Neutrophil (primary cell): ENCODE measurements at regions not wholly inside any gene's neighbourhood (a gene's known extent, or its start where the extent isn't known, plus 50 kb on each side); places are given as distances from the start of the nearest gene placed in this dataset.

Source experiments
- H3K27ac ChIP-seq: fragments of 200-600 bp; sonication (generic); 2 replicates; pipeline ENCODE4 v1.5.1; 2016; ENCODE audit warnings: mild to moderate bottlenecking, moderate library complexity
- H3K27me3 ChIP-seq: fragments of 200-600 bp; sonication (generic); 2 replicates; pipeline ENCODE4 v1.6.0; 2016; ENCODE audit warnings: mild to moderate bottlenecking
- H3K36me3 ChIP-seq: fragments of 200-600 bp; sonication (generic); 2 replicates; pipeline ENCODE4 v1.5.1; 2017
- H3K4me1 ChIP-seq, 2 experiments: fragments of 200-600 bp in 1 of 2; sonication (generic) in 1 of 2; 1 replicate in 1 of 2; 2 replicates in 1 of 2; pipeline versions ENCODE4 v1.5.1 to v1.6.1; 2013 to 2016; ENCODE audit warnings: low read depth in 1 of 2, low read length in 1 of 2, mild to moderate bottlenecking in 1 of 2, moderate library complexity in 1 of 2; ENCODE audit not compliant: control insufficient read depth in 1 of 2, insufficient read depth in 1 of 2
- H3K4me3 ChIP-seq, 2 experiments: fragments of 200-600 bp in 1 of 2; sonication (generic) in 1 of 2; 1 replicate in 1 of 2; 2 replicates in 1 of 2; pipeline ENCODE4 v1.5.1; 2013 to 2016; ENCODE audit warnings: low read depth in 1 of 2, low read length in 1 of 2, mild to moderate bottlenecking in 1 of 2, moderate library complexity in 1 of 2
- H3K9me3 ChIP-seq: fragments of 200-600 bp; sonication (generic); 2 replicates; pipeline ENCODE4 v1.5.1; 2016
- CTCF ChIP-seq: fragments of 200-600 bp; sonication (generic); IDR thresholded peaks from 2 replicates; pipeline ENCODE4 v1.5.1; 2016; ENCODE audit warnings: antibody characterized with exemption

GRCh38 chr1:114216431-114217173 is 62.9 kb upstream of the SYT6 start:
- no peaks in the 10 kb centered on the region for H3K4me1 ChIP-seq
- H3K27ac ChIP-seq = no peak overlapping the region
- H3K27me3 ChIP-seq = peaks cover 49% of the 10 kb centered on the region
- TF ChIP-seq CTCF = no peak
- H3K4me3 ChIP-seq = no peak overlapping the region
- no peaks in the 10 kb centered on the region for H3K9me3 ChIP-seq
- no peaks in the 10 kb centered on the region for H3K36me3 ChIP-seq

- H3K36me3 ChIP-seq = no peaks in the 10 kb centered on the region
- no peaks in the 10 kb centered on the region for H3K9me3 ChIP-seq
- H3K27me3 ChIP-seq = peaks cover 61% of the 10 kb centered on the region
- no peak overlapping the region for H3K4me3 ChIP-seq
- H3K4me1 ChIP-seq = no peaks in the 10 kb centered on the region
- TF ChIP-seq CTCF = no peak
- H3K27ac ChIP-seq = no peak overlapping the region
Observed at GRCh38 chr1:114215436-114215835, 61.8 kb upstream of the SYT6 start.

DNA sequence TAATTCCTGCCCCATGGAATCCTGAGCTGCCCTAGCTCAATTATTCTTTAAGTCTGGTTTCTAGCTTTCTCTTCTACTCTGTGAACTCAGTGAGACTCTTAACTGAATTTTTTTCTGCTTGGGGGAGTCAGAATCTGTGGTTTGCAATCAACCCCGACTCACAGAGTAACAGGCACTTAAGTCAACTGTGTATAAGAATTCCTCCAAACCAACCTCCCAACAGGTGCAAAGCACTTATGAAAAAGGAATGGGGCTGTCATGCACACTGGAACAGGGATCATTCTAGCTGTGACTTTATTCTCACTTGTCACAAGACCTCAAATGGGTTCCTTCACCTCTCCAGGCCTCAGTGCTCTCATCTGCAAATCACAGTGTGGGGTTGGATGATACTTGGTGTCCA is 60.3 kb upstream of the SYT6 start:
- Histone ChIP-seq H3K9me3 (no peaks in the 10 kb centered on the region), H3K36me3 (no peaks in the 10 kb centered on the region), H3K27me3 (peaks cover 63% of the 10 kb centered on the region), H3K4me3 (no peak overlapping the region), H3K27ac (no peak overlapping the region), H3K4me1 (no peaks in the 10 kb centered on the region)
- TF ChIP-seq CTCF = no peak

DNA sequence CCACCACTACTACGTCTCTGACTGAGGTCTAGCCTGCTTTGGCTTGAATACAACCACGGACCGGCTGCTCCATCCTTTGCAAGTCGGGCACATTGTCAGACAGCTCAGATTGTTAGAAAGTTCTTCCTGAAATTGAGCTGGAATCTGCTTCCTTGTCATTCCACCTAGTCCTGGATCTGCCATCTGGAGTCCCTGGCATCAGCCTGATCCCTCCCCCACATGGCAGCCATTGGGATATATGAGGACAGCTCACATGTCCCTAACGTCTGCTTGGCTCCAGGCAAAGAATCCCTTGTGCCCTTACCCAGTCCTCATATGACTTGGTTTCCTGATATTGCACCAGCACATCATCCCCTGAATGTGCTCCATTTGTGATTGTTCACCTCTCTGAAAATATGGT is 56.3 kb upstream of the SYT6 start:
- H3K4me3 ChIP-seq = no peak overlapping the region
- H3K9me3 ChIP-seq = no peaks in the 10 kb centered on the region
- H3K27me3 ChIP-seq = peaks cover 87% of the 10 kb centered on the region
- no peaks in the 10 kb centered on the region for H3K4me1 ChIP-seq
- no peaks in the 10 kb centered on the region for H3K36me3 ChIP-seq
- TF ChIP-seq CTCF = no peak
- H3K27ac ChIP-seq = no peak overlapping the region

DNA sequence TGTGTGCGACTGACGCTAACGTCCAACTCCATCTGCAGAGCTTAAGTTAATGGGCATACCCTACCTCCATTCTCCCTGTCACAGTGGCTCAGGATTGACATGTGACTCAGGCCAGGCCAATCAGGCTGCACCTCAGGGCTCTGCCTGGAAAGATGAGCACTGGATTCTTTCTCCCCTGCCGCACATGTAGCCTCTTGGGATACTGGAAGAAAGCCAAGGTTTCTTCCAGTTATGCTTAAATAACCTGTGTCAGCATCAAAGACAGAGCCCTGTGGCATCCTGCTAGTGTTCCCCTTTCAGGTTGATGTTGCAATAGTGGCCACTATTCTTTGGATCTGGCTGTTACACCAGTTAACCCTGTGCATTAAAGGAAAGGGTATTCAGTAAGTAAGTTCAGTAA is 55.0 kb upstream of the SYT6 start:
- Histone ChIP-seq H3K4me1 (no peaks in the 10 kb centered on the region), H3K9me3 (no peaks in the 10 kb centered on the region), H3K36me3 (no peaks in the 10 kb centered on the region), H3K4me3 (no peak overlapping the region), H3K27ac (no peak overlapping the region), H3K27me3 (peaks cover 80% of the 10 kb centered on the region)
- no peak for TF ChIP-seq CTCF

- no peak overlapping the region for H3K27ac ChIP-seq
- H3K9me3 ChIP-seq = no peaks in the 10 kb centered on the region
- H3K4me3 ChIP-seq = no peak overlapping the region
- no peaks in the 10 kb centered on the region for H3K36me3 ChIP-seq
- H3K27me3 ChIP-seq = peaks cover 80% of the 10 kb centered on the region
- H3K4me1 ChIP-seq = no peaks in the 10 kb centered on the region
- no peak for TF ChIP-seq CTCF
Observed at GRCh38 chr1:114208106-114208505, 54.4 kb upstream of the SYT6 start.
